ENCODE measurements at regions not wholly inside any gene's neighbourhood (a gene's known extent, or its start where the extent isn't known, plus 50 kb on each side); places are given as distances from the start of the nearest gene placed in this dataset.

DNA sequence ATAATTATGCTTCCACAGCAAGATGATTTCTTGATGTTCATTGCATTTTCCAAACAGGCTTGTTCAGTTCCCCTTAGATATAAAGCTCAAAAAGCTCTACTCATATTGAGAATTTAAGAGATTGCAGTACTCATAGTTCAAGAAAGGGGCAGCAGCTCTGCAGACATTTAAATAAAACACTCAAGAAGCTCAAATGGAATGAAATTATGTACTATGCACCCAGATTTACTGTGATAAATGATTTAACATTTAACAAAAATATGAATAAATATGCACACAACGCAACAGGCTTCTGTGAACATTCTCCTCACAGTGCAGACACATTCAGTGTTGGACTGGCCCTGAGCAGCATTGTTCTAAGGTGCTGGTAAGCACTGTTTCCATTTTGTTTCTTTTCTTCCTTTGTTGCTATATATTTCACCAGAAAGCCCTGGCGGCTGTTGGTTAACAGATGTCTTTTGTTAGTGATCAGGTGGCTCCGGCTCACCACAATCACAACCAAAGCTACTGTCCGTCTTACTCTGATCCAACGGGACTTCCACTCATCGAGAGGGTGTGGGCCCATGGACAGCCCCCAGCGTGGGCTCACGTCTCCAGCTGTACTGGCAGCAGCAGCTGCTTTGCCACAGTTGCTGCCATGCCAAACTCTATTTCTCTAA, 1440.3 kb downstream of the NCAM2 start:
- Histone ChIP-seq H3K4me2 (no peak overlapping the region), H3K9me2 (ENCODE audit: insufficient read depth) (no peaks in the 10 kb centered on the region), H3K4me1 (replicated peaks; ENCODE audit: insufficient read depth) (no peaks in the 10 kb centered on the region), H3K27me3 (ENCODE audit: insufficient read depth, low read depth) (no peaks in the 10 kb centered on the region), H3F3A (ENCODE audit: insufficient read depth, low read depth) (no peaks in the 10 kb centered on the region), H4K20me1 (ENCODE audit: insufficient read depth) (no peaks in the 10 kb centered on the region), H3K27ac (no peak overlapping the region), H3K4me3 (no peak overlapping the region), H3K79me2 (ENCODE audit: low read depth) (no peaks in the 10 kb centered on the region), H3K36me3 (ENCODE audit: low read depth) (no peaks in the 10 kb centered on the region), H2AFZ (no peak overlapping the region), H3K9me3 (ENCODE audit: insufficient read depth, low read depth) (no peaks in the 10 kb centered on the region)
- BruUV-seq (replicated peaks): no TSS peak
- TF ChIP-seq EZH2 (IDR thresholded peaks at IDR 0.05; ENCODE audit: low read depth): no peak
- TF ChIP-seq, protein P1, sequence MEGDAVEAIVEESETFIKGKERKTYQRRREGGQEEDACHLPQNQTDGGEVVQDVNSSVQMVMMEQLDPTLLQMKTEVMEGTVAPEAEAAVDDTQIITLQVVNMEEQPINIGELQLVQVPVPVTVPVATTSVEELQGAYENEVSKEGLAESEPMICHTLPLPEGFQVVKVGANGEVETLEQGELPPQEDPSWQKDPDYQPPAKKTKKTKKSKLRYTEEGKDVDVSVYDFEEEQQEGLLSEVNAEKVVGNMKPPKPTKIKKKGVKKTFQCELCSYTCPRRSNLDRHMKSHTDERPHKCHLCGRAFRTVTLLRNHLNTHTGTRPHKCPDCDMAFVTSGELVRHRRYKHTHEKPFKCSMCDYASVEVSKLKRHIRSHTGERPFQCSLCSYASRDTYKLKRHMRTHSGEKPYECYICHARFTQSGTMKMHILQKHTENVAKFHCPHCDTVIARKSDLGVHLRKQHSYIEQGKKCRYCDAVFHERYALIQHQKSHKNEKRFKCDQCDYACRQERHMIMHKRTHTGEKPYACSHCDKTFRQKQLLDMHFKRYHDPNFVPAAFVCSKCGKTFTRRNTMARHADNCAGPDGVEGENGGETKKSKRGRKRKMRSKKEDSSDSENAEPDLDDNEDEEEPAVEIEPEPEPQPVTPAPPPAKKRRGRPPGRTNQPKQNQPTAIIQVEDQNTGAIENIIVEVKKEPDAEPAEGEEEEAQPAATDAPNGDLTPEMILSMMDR (conservative IDR thresholded peaks at IDR 0.05): no peak
- ChIA-PET CTCF (no interaction called here), POLR2A (ENCODE audit: unreplicated experiment) (interaction anchor here (0.6 kb wide), 1 partner anchor 10 kb away, joined by 3 read pairs; no protein-coding TSS in a partner anchor)
- intact Hi-C loops (cut with micrococcal nuclease; ENCODE audit: unreplicated experiment): no loop called here
- DNase-seq: no peak

DNA sequence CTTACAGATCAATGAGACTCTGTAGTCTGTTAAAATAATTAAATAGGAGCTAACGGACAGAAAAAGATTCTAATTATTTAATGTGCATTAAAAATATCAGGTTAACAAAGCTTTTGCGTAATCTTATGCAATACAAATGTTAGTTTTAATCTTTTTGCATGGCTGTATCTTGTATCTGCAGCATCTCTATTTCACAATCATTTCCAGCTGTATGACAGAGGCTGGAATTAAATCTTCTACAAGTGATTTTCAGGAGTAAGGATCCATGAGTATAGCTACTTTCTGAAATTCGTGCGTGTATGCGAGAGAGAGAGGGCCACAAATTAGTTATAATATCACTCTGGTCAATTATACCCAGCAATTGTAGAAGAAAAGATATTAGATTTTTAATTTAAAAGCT, 1446.8 kb downstream of the NCAM2 start:
- Histone ChIP-seq H3K27me3 (ENCODE audit: insufficient read depth, low read depth) (no peaks in the 10 kb centered on the region), H3K27ac (no peak overlapping the region), H3K36me3 (ENCODE audit: low read depth) (no peaks in the 10 kb centered on the region), H3K4me1 (replicated peaks; ENCODE audit: insufficient read depth) (no peaks in the 10 kb centered on the region), H3K9me3 (ENCODE audit: insufficient read depth, low read depth) (no peaks in the 10 kb centered on the region), H3K4me2 (no peak overlapping the region), H3K79me2 (ENCODE audit: low read depth) (no peaks in the 10 kb centered on the region), H3F3A (ENCODE audit: insufficient read depth, low read depth) (no peaks in the 10 kb centered on the region), H3K4me3 (no peak overlapping the region), H4K20me1 (ENCODE audit: insufficient read depth) (no peaks in the 10 kb centered on the region), H2AFZ (no peak overlapping the region), H3K9me2 (ENCODE audit: insufficient read depth) (no peaks in the 10 kb centered on the region)
- DNase-seq: no peak
- CTCF ChIA-PET: no interaction called here
- BruUV-seq (replicated peaks): no TSS peak
- intact Hi-C loops (cut with micrococcal nuclease; ENCODE audit: unreplicated experiment): no loop called here
- no peak for TF ChIP-seq EZH2 (IDR thresholded peaks at IDR 0.05; ENCODE audit: low read depth)
- TF ChIP-seq, protein P1 (conservative IDR thresholded peaks at IDR 0.05): no peak
- POLR2A ChIA-PET (ENCODE audit: unreplicated experiment): no interaction called here

DNA sequence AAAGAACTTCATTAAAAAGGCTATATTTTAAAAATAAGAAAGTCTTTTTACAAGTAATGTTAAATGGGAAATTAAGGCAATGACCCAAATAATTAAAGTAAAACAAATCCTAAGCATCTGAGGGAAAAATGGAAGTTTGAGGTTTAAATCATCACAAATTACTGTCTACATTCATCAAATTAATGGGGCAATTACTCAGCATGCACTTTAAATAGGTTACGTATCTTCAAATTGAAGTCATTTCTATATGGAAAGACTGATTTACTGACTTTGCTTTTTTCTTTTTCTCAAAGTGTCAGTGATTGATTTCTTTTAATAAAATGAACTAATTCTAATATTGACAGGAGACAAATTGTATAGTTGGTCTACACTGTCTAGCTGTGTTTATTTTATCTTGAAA, 1452.3 kb downstream of the NCAM2 start:
- no peaks in the 10 kb centered on the region for H3K9me3 ChIP-seq (ENCODE audit: insufficient read depth, low read depth)
- H3K4me3 ChIP-seq: no peak overlapping the region
- ChIA-PET POLR2A (ENCODE audit: unreplicated experiment) (no interaction called here), CTCF (no interaction called here)
- H3K4me2 ChIP-seq: no peak overlapping the region
- no peak for DNase-seq
- H4K20me1 ChIP-seq (ENCODE audit: insufficient read depth): no peaks in the 10 kb centered on the region
- no peaks in the 10 kb centered on the region for H3K27me3 ChIP-seq (ENCODE audit: insufficient read depth, low read depth)
- no peaks in the 10 kb centered on the region for H3K4me1 ChIP-seq (replicated peaks; ENCODE audit: insufficient read depth)
- H3K27ac ChIP-seq: no peak overlapping the region
- H3K9me2 ChIP-seq (ENCODE audit: insufficient read depth): no peaks in the 10 kb centered on the region
- intact Hi-C loops (cut with micrococcal nuclease; ENCODE audit: unreplicated experiment): no loop called here
- BruUV-seq (replicated peaks): no TSS peak
- no peaks in the 10 kb centered on the region for H3K36me3 ChIP-seq (ENCODE audit: low read depth)
- no peak for TF ChIP-seq EZH2 (IDR thresholded peaks at IDR 0.05; ENCODE audit: low read depth)
- TF ChIP-seq, protein P1 (conservative IDR thresholded peaks at IDR 0.05): no peak
- H2AFZ ChIP-seq: no peak overlapping the region
- no peaks in the 10 kb centered on the region for H3K79me2 ChIP-seq (ENCODE audit: low read depth)
- no peaks in the 10 kb centered on the region for H3F3A ChIP-seq (ENCODE audit: insufficient read depth, low read depth)
